IMR-90 (cell line): ENCODE measurements at regions not wholly inside any gene's neighbourhood (a gene's known extent, or its start where the extent isn't known, plus 50 kb on each side); places are given as distances from the start of the nearest gene placed in this dataset.

Source experiments
- ATAC-seq: fragments of 200-7000 bp; cut with Tn5 transposase; 2 replicates; pipeline ENCODE4 v1.9.1; 2020; ENCODE audit warnings: low read depth, mild to moderate bottlenecking, moderate library complexity
- BruUV-seq: library from RNA; stranded (reverse); fragments of 400-500 nt; replicated peaks from 2 replicates; lab custom pipeline; 2021; lab: Mats Ljungman, UMichigan
- CTCF ChIA-PET: fragments of 300-600 bp; formaldehyde crosslinking; extraction: SDS; loops from one replicate; lab custom pipeline; 2021; ENCODE audit warnings: antibody characterized with exemption; lab: Yijun Ruan, JAX
- POLR2A ChIA-PET: fragments of 300-600 bp; sonication (Branson Sonifier 250); formaldehyde crosslinking; loops from one replicate; lab custom pipeline; 2022; ENCODE audit warnings: antibody characterized with exemption; ENCODE audit not compliant: unreplicated experiment; lab: Charles Lee
- DNase-seq: peaks from one replicate; pipeline ENCODE4 v3.0.0; 2013
- H2AFZ ChIP-seq: replicated peaks from 2 replicates; pipeline ENCODE3; 2013; ENCODE audit warnings: low read length, mild to moderate bottlenecking; ENCODE audit not compliant: poor library complexity
- H2AK5ac ChIP-seq: 2 replicates; pipeline ENCODE4 v1.6.1; 2013; ENCODE audit warnings: low read depth, low read length, inconsistent platforms
- H2AK9ac ChIP-seq: replicated peaks from 2 replicates; pipeline ENCODE3; 2013; ENCODE audit warnings: mild to moderate bottlenecking, low read depth, low read length, moderate library complexity; ENCODE audit not compliant: poor library complexity
- H2BK120ac ChIP-seq: 2 replicates; pipeline ENCODE4 v1.6.1; 2013; ENCODE audit warnings: low read depth, low read length, inconsistent platforms
- H2BK15ac ChIP-seq: 3 replicates; pipeline ENCODE4 v1.6.1; 2013; ENCODE audit warnings: low read depth, low read length, inconsistent platforms
- H2BK20ac ChIP-seq: 2 replicates; pipeline ENCODE4 v1.6.1; 2013; ENCODE audit warnings: low read depth, mild to moderate bottlenecking, inconsistent platforms, low read length, moderate library complexity
- H2BK5ac ChIP-seq: 2 replicates; pipeline ENCODE4 v1.6.1; 2013; ENCODE audit warnings: mild to moderate bottlenecking, low read depth, low read length, inconsistent platforms; ENCODE audit not compliant: poor library complexity, severe bottlenecking
- H3K14ac ChIP-seq: replicated peaks from 2 replicates; pipeline ENCODE4 v1.6.1; 2013; ENCODE audit warnings: low read depth, low read length, inconsistent platforms
- H3K18ac ChIP-seq: 2 replicates; pipeline ENCODE4 v1.6.1; 2013; ENCODE audit warnings: low read depth, low read length, control low read depth
- H3K23ac ChIP-seq: 2 replicates; pipeline ENCODE4 v1.6.1; 2013; ENCODE audit warnings: low read depth, low read length, inconsistent platforms
- H3K27ac ChIP-seq: 2 replicates; pipeline ENCODE4 v1.5.1; 2013; ENCODE audit warnings: mild to moderate bottlenecking, control low read depth, low read length; ENCODE audit not compliant: insufficient read depth
- H3K27me3 ChIP-seq: 2 replicates; pipeline ENCODE4 v1.6.1; 2013; ENCODE audit warnings: low read length; ENCODE audit not compliant: control insufficient read depth, insufficient read depth
- H3K36me3 ChIP-seq: 2 replicates; pipeline ENCODE4 v1.6.1; 2013; ENCODE audit warnings: low read length, mixed read lengths; ENCODE audit not compliant: control insufficient read depth, insufficient read depth
- H3K4ac ChIP-seq: 2 replicates; pipeline ENCODE4 v1.6.1; 2013; ENCODE audit warnings: low read depth, low read length, inconsistent platforms
- H3K4me1 ChIP-seq: 2 replicates; pipeline ENCODE4 v1.6.1; 2013; ENCODE audit warnings: low read length, mixed read lengths; ENCODE audit not compliant: control insufficient read depth, insufficient read depth
- H3K4me2 ChIP-seq: 2 replicates; pipeline ENCODE4 v1.6.1; 2013; ENCODE audit warnings: low read depth, mild to moderate bottlenecking, control low read depth, low read length, moderate library complexity
- H3K4me3 ChIP-seq: 2 replicates; pipeline ENCODE4 v1.5.1; 2013; ENCODE audit warnings: low read depth, mild to moderate bottlenecking, control low read depth, low read length, moderate library complexity; ENCODE audit not compliant: insufficient read depth
- H3K56ac ChIP-seq: 2 replicates; pipeline ENCODE4 v1.6.1; 2013; ENCODE audit warnings: low read length, inconsistent platforms; ENCODE audit not compliant: insufficient read depth; ENCODE audit errors: extremely low read depth
- H3K79me1 ChIP-seq, 2 experiments: 2 replicates each; pipeline ENCODE4 v1.6.1; 2013; ENCODE audit warnings: low read length in 2 of 2, inconsistent platforms in 1 of 2, low read depth in 1 of 2
- H3K9ac ChIP-seq: 2 replicates; pipeline ENCODE4 v1.6.1; 2013; ENCODE audit warnings: low read depth, low read length, control low read depth
- H3K9me1 ChIP-seq: 2 replicates; pipeline ENCODE4 v1.6.1; 2013; ENCODE audit warnings: low read length, inconsistent platforms; ENCODE audit not compliant: insufficient read depth
- H3K9me3 ChIP-seq: 2 replicates; pipeline ENCODE4 v1.6.1; 2013; ENCODE audit warnings: low read length; ENCODE audit not compliant: control insufficient read depth, insufficient read depth
- H4K20me1 ChIP-seq: 2 replicates; pipeline ENCODE4 v1.6.1; 2013; ENCODE audit warnings: low read length, inconsistent platforms; ENCODE audit not compliant: insufficient read depth
- H4K5ac ChIP-seq: 2 replicates; pipeline ENCODE4 v1.6.1; 2013; ENCODE audit warnings: mild to moderate bottlenecking, low read depth, low read length, control low read depth
- H4K8ac ChIP-seq, 2 experiments: 2 replicates each; pipeline ENCODE4 v1.6.1; 2013; ENCODE audit warnings: low read depth in 2 of 2, low read length in 2 of 2, control low read depth in 1 of 2, inconsistent platforms in 1 of 2
- H4K91ac ChIP-seq: 2 replicates; pipeline ENCODE4 v1.6.1; 2013; ENCODE audit warnings: low read depth, low read length, inconsistent platforms; ENCODE audit not compliant: insufficient read depth
- RAD21 ChIP-seq: IDR thresholded peaks from 2 replicates; pipeline ENCODE4 v1.6.1; 2012; ENCODE audit warnings: low read length, improper control_type of control experiment
- RFX5 ChIP-seq: IDR thresholded peaks from 2 replicates; pipeline ENCODE4 v1.8.0; 2012; ENCODE audit warnings: low read depth, mild to moderate bottlenecking, low read length, moderate library complexity
- USF2 ChIP-seq: fragments of 150-350 bp; IDR thresholded peaks from 2 replicates; pipeline ENCODE4 v1.6.1; 2017; ENCODE audit warnings: mild to moderate bottlenecking, antibody characterized with exemption, low read length, low read depth
- WGBS, 2 experiments: methylation state at CpG; one replicate each; pipeline versions ENCODE4 v1.1.5 to v1.1.7; 2013; ENCODE audit warnings: missing lambda C conversion rate in 2 of 2; ENCODE audit not compliant: insufficient read length in 1 of 2; ENCODE audit errors: extremely low coverage in 2 of 2; 5-methylcytosine and 5-hydroxymethylcytosine counted together
- dilution Hi-C: fragments of 300-500 bp; cut with HindIII; formaldehyde crosslinking; loops from one replicate; pipeline ENCODE4 v1.14.3; 2018; ENCODE audit warnings: low sequenced_read_pairs; ENCODE audit not compliant: unreplicated experiment
- in situ Hi-C: fragments of 300-500 bp; cut with MboI; formaldehyde crosslinking; loops from 3 replicates; pipeline ENCODE4 v1.14.3; 2019; ENCODE audit warnings: low sequenced_read_pairs, inconsistent platforms, mixed read lengths
- intact Hi-C: fragments of 100-400 bp; cut with micrococcal nuclease; formaldehyde crosslinking; loops from 2 replicates; pipeline ENCODE4 v1.10.0; 2022

GRCh38 chr5:5586721-5587120, 164.2 kb downstream of the ICE1 start:
- Histone ChIP-seq H3K9me3 (peaks cover 30% of the 10 kb centered on the region), H2BK120ac (no peak overlapping the region), H3K36me3 (no peaks in the 10 kb centered on the region), H2AK5ac (no peak overlapping the region), H3K23ac (no peak overlapping the region), H3K4me3 (no peak overlapping the region), H2AK9ac (no peak overlapping the region), H3K27ac (no peak overlapping the region), H2BK5ac (no peak overlapping the region), H3K14ac (no peak overlapping the region), H2AFZ (no peak overlapping the region), H3K18ac (no peak overlapping the region), H2BK20ac (no peak overlapping the region), H3K27me3 (no peaks in the 10 kb centered on the region), H3K4me2 (no peak overlapping the region), H3K9me1 (no peaks in the 10 kb centered on the region), H3K79me1 (no peaks in the 10 kb centered on the region), H4K5ac (no peak overlapping the region), H3K56ac (no peak overlapping the region), H4K20me1 (no peaks in the 10 kb centered on the region), H3K9ac (no peak overlapping the region), H2BK15ac (no peak overlapping the region), H3K4ac (no peak overlapping the region), H4K91ac (no peak overlapping the region), H3K4me1 (no peaks in the 10 kb centered on the region), H4K8ac (no peak overlapping the region)
- WGBS, 2 experiments = no CpG with 5 or more reads among the region's 2 CpGs
- POLR2A ChIA-PET = no interaction called here
- CTCF ChIA-PET = no interaction called here
- in situ Hi-C loops = no loop called here
- ATAC-seq (no peak), DNase-seq (no peak)
- TF ChIP-seq RFX5 = no peak
- TF ChIP-seq USF2 = no peak
- no peak for TF ChIP-seq RAD21
- dilution Hi-C loops = no loop called here
- BruUV-seq = no TSS peak
- intact Hi-C loops = no loop called here
